ENCODE measurements at regions not wholly inside any gene's neighbourhood (a gene's known extent, or its start where the extent isn't known, plus 50 kb on each side); places are given as distances from the start of the nearest gene placed in this dataset.

GRCh38 chr1:101098907-101099306 lies 73.3 kb upstream of the DPH5 start:
- no peak for DNase-seq (ENCODE audit: low read depth, low spot score)
- H3K27ac ChIP-seq: no peak overlapping the region

DNA sequence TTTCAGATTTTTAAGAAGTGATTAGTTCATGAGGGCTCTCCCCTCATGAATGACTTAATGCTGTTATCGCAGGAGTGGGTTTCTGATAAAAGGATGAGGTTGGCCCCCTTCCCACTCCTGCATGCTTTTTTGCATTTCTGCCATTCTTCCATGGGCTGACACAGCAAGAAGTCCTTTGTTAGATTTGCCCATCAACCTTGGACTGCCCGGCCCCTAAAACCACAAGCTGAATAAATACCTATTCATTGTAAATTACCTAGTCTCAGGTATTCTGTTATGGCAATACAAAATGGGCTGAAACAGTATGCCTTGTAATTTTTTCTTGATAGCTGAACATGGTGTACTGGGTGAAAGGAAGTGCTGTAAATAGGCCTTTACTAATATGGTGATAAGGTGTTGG lies 72.7 kb upstream of the DPH5 start:
- no peak for DNase-seq (ENCODE audit: low read depth, low spot score)

GRCh38 chr1:101089613-101090338 lies 64.2 kb upstream of the DPH5 start:
- no peak overlapping the region for H3K27ac ChIP-seq
- no peak for DNase-seq (ENCODE audit: low read depth, low spot score)

More for the DNA sequence above, 72.7 kb upstream of the DPH5 start:
- H3K27ac ChIP-seq: no peak overlapping the region

DNA sequence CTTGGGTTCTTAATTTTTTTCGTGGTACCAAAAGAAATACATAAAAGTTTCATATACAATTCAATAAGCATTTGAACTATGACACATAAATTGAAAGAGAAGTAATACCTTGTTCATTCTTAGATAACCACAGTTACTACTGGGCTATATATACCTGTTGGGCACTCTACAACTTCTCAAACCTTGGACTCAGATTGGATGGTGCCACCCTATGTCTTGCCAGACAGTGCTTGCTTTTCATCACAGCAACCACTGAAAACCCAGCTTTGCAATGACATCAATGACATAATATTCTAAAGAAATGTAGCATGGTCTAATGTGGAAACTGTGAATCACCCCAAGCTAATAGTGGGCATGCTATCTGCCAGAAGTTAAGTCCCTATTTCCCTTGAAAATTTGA lies 62.8 kb upstream of the DPH5 start:
- no peak overlapping the region for H3K27ac ChIP-seq
- DNase-seq (ENCODE audit: low read depth, low spot score): no peak

- no peak overlapping the region for H3K27ac ChIP-seq
These were observed 61.2 kb upstream of the DPH5 start for GRCh38 chr1:101086783-101087182.

GRCh38 chr1:101081496-101082488 lies 56.2 kb upstream of the DPH5 start:
- DNase-seq (ENCODE audit: low read depth, low spot score): no peak
- no peak overlapping the region for H3K27ac ChIP-seq

More at GRCh38 chr1:101086783-101087182, 61.2 kb upstream of the DPH5 start:
- DNase-seq (ENCODE audit: low read depth, low spot score): no peak

GRCh38 chr1:101080859-101081258 lies 55.3 kb upstream of the DPH5 start:
- H3K27ac ChIP-seq: no peak overlapping the region
- DNase-seq (ENCODE audit: low read depth, low spot score): no peak

DNA sequence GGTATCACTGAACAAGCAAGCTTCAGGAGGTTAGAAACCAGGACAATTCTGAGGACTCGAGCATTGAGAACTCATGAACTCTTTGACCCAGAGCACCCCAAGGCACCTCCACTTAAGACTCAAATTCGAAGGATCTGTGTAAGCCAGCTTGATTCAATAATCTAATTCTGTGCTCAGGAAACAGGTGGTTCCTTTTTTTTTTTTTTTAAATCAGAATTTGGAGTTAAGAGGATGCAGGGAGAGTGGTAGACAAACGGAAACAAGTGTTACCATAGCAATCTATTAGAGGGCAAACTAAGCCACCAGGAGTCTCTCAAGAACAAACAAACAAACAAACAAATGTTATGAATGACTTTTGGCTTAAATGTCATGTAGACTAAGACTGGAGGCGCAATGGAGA lies 53.8 kb upstream of the DPH5 start:
- DNase-seq (ENCODE audit: low read depth, low spot score): no peak
- H3K27ac ChIP-seq: no peak overlapping the region

DNA sequence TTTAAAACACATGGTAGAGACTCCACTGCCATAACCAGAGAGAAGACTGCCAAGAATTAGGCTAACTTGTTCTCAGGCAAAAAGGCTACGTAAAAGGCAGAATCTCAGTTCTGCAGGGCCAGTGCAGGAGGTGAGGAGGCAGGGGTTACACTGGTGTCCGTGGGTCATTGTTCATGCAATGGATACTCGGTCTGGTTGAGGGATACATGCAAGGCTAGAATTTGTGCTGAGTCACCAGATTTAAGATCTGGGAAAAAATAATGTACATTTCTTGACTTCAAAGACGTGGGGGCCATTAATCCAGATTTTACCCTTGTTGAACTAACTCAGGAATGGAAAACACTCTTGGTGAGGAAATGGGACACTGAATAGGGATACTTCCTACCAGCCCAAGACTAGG lies 52.3 kb upstream of the DPH5 start:
- no peak overlapping the region for H3K27ac ChIP-seq
- no peak for DNase-seq (ENCODE audit: low read depth, low spot score)

DNA sequence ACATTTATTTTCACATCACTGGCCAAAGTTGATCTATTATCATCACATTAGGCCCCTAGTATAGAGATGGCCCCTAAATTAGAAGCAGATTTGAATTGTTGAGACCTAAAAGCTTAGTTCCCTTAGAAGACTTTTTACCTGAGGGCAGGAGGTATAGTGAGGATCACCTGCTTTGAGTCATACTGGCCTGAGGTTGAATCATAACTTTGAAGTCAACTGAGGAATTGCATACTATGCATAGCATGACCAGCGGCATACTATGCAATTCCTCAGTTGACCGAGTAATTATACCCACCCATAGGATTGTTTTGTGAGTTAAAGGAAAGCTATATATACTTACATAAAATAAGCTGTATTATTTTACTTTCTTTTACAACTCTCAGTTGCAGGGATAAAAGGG lies 50.3 kb upstream of the DPH5 start:
- no peak overlapping the region for H3K27ac ChIP-seq
- peak; percentile 33 for DNase-seq (ENCODE audit: low read depth, low spot score)

Data from epithelial cell of prostate (primary cell).